HUES64 (cell line): ENCODE measurements at regions not wholly inside any gene's neighbourhood (a gene's known extent, or its start where the extent isn't known, plus 50 kb on each side); places are given as distances from the start of the nearest gene placed in this dataset.

Experiments used
- H3K27ac ChIP-seq: 2 replicates; pipeline ENCODE4 v1.7.0; 2013; ENCODE audit warnings: low read depth, low read length, inconsistent platforms
- H3K27me3 ChIP-seq: 2 replicates; pipeline ENCODE4 v1.6.1; 2013; ENCODE audit warnings: mild to moderate bottlenecking, low read length; ENCODE audit not compliant: insufficient read depth
- H3K36me3 ChIP-seq: 2 replicates; pipeline ENCODE4 v1.6.1; 2013; ENCODE audit warnings: mild to moderate bottlenecking, low read length; ENCODE audit not compliant: insufficient read depth
- H3K4me1 ChIP-seq: 2 replicates; pipeline ENCODE4 v1.6.1; 2013; ENCODE audit warnings: mild to moderate bottlenecking, low read length, moderate library complexity; ENCODE audit not compliant: insufficient read depth
- H3K4me3 ChIP-seq: 2 replicates; pipeline ENCODE4 v1.5.1; 2013; ENCODE audit warnings: mild to moderate bottlenecking, low read length, moderate library complexity
- H3K9ac ChIP-seq: 2 replicates; pipeline ENCODE4 v1.6.1; 2013; ENCODE audit warnings: mild to moderate bottlenecking, low read depth, low read length
- H3K9me3 ChIP-seq: 2 replicates; pipeline ENCODE4 v1.6.1; 2013; ENCODE audit warnings: low read depth, low read length; ENCODE audit not compliant: insufficient read depth
- WGBS: fragments of 150-250, 120-280 bp; methylation state at CpG from one replicate; pipeline ENCODE4 v1.1.7; 2013; ENCODE audit warnings: missing lambda C conversion rate; 5-methylcytosine and 5-hydroxymethylcytosine counted together

- no peak overlapping the region for H3K9ac ChIP-seq
- 100% methylated on average over 1 of the region's 2 CpGs for WGBS
- H3K4me1 ChIP-seq, result no peaks in the 10 kb centered on the region; the same call in 1 of the 2 replicates
- no peak overlapping the region for H3K4me3 ChIP-seq
- H3K27me3 ChIP-seq, result no peaks in the 10 kb centered on the region
- H3K27ac ChIP-seq, result no peak overlapping the region
- H3K36me3 ChIP-seq, result no peaks in the 10 kb centered on the region
- no peaks in the 10 kb centered on the region for H3K9me3 ChIP-seq
These were observed 406.6 kb upstream of the PPP2R3A start for GRCh38 chr3:135558906-135559305.

GRCh38 chr3:135559802-135560201 lies 405.7 kb upstream of the PPP2R3A start:
- 95% methylated on average over 5 of the region's 5 CpGs for WGBS
- no peak overlapping the region for H3K9ac ChIP-seq
- H3K27me3 ChIP-seq, result no peaks in the 10 kb centered on the region
- no peaks in the 10 kb centered on the region; the same call in 1 of the 2 replicates for H3K4me1 ChIP-seq
- no peaks in the 10 kb centered on the region for H3K36me3 ChIP-seq
- no peaks in the 10 kb centered on the region for H3K9me3 ChIP-seq
- H3K4me3 ChIP-seq, result no peak overlapping the region
- no peak overlapping the region for H3K27ac ChIP-seq

GRCh38 chr3:135560847-135561246 lies 404.7 kb upstream of the PPP2R3A start:
- Histone ChIP-seq H3K9ac (no peak overlapping the region), H3K27ac (no peak overlapping the region), H3K4me3 (no peak overlapping the region), H3K4me1 (no peaks in the 10 kb centered on the region; the same call in 1 of the 2 replicates), H3K9me3 (no peaks in the 10 kb centered on the region), H3K27me3 (no peaks in the 10 kb centered on the region), H3K36me3 (no peaks in the 10 kb centered on the region)
- WGBS, result 92% methylated on average over 4 of the region's 4 CpGs

- no peaks in the 10 kb centered on the region for H3K9me3 ChIP-seq
- WGBS, result 87% methylated on average over 4 of the region's 4 CpGs
These were observed 400.8 kb upstream of the PPP2R3A start for GRCh38 chr3:135564696-135565095.

GRCh38 chr3:135565546-135565945 lies 400.0 kb upstream of the PPP2R3A start:
- Histone ChIP-seq H3K36me3 (no peaks in the 10 kb centered on the region), H3K4me1 (no peaks in the 10 kb centered on the region; the same call in 1 of the 2 replicates), H3K4me3 (no peak overlapping the region), H3K9me3 (no peaks in the 10 kb centered on the region), H3K9ac (no peak overlapping the region), H3K27me3 (no peaks in the 10 kb centered on the region), H3K27ac (no peak overlapping the region)
- 76% methylated on average over 5 of the region's 5 CpGs for WGBS

More at GRCh38 chr3:135564696-135565095, 400.8 kb upstream of the PPP2R3A start:
- Histone ChIP-seq H3K36me3 (no peaks in the 10 kb centered on the region), H3K27me3 (no peaks in the 10 kb centered on the region), H3K4me1 (no peaks in the 10 kb centered on the region; the same call in 1 of the 2 replicates), H3K27ac (no peak overlapping the region), H3K9ac (no peak overlapping the region), H3K4me3 (no peak overlapping the region)

GRCh38 chr3:135567223-135567622 lies 398.3 kb upstream of the PPP2R3A start:
- no peak overlapping the region for H3K4me3 ChIP-seq
- H3K27ac ChIP-seq, result no peak overlapping the region
- H3K9ac ChIP-seq, result no peak overlapping the region
- WGBS, result 91% methylated on average over 7 of the region's 7 CpGs
- no peaks in the 10 kb centered on the region for H3K9me3 ChIP-seq
- no peaks in the 10 kb centered on the region for H3K36me3 ChIP-seq
- no peaks in the 10 kb centered on the region; the same call in 1 of the 2 replicates for H3K4me1 ChIP-seq
- H3K27me3 ChIP-seq, result no peaks in the 10 kb centered on the region

- WGBS, result 80% methylated on average over 7 of the region's 7 CpGs
- Histone ChIP-seq H3K9me3 (peaks cover 5% of the 10 kb centered on the region; the same call in 1 of the 2 replicates), H3K9ac (no peak overlapping the region), H3K4me3 (no peak overlapping the region), H3K36me3 (no peaks in the 10 kb centered on the region), H3K27me3 (no peaks in the 10 kb centered on the region), H3K27ac (no peak overlapping the region), H3K4me1 (no peaks in the 10 kb centered on the region)
These were observed 388.8 kb upstream of the PPP2R3A start for GRCh38 chr3:135576751-135577150.

- Histone ChIP-seq H3K36me3 (no peaks in the 10 kb centered on the region), H3K27me3 (no peaks in the 10 kb centered on the region), H3K9me3 (peaks cover 11% of the 10 kb centered on the region; the same call in 1 of the 2 replicates), H3K9ac (no peak overlapping the region), H3K4me1 (peaks cover 4% of the 10 kb centered on the region; the same call in 1 of the 2 replicates), H3K4me3 (no peak overlapping the region), H3K27ac (no peak overlapping the region)
These were observed 383.7 kb upstream of the PPP2R3A start for GRCh38 chr3:135581806-135582205.

GRCh38 chr3:135582800-135583199 lies 382.7 kb upstream of the PPP2R3A start:
- H3K9me3 ChIP-seq, result peaks cover 11% of the 10 kb centered on the region; the same call in 1 of the 2 replicates
- WGBS, result 51% methylated on average over 3 of the region's 3 CpGs
- H3K4me1 ChIP-seq, result peaks cover 4% of the 10 kb centered on the region; the same call in 1 of the 2 replicates
- H3K27ac ChIP-seq, result no peak overlapping the region
- H3K9ac ChIP-seq, result no peak overlapping the region
- no peaks in the 10 kb centered on the region for H3K27me3 ChIP-seq
- no peaks in the 10 kb centered on the region for H3K36me3 ChIP-seq
- no peak overlapping the region for H3K4me3 ChIP-seq

- H3K36me3 ChIP-seq, result no peaks in the 10 kb centered on the region
- 80% methylated on average over 1 of the region's 2 CpGs for WGBS
These were observed 369.0 kb upstream of the PPP2R3A start for GRCh38 chr3:135596563-135596962.

GRCh38 chr3:135597855-135598254 lies 367.7 kb upstream of the PPP2R3A start:
- H3K27ac ChIP-seq, result no peak overlapping the region
- WGBS, result 95% methylated on average over 2 of the region's 2 CpGs

More at GRCh38 chr3:135596563-135596962, 369.0 kb upstream of the PPP2R3A start:
- H3K4me3 ChIP-seq, result no peak overlapping the region
- no peaks in the 10 kb centered on the region for H3K9me3 ChIP-seq
- H3K4me1 ChIP-seq, result peaks cover 17% of the 10 kb centered on the region
- no peaks in the 10 kb centered on the region for H3K27me3 ChIP-seq
- no peak overlapping the region for H3K9ac ChIP-seq
- H3K27ac ChIP-seq, result no peak overlapping the region

GRCh38 chr3:135598597-135598996 lies 366.9 kb upstream of the PPP2R3A start:
- WGBS, result 78% methylated on average over 2 of the region's 2 CpGs
- Histone ChIP-seq H3K9me3 (peaks cover 4% of the 10 kb centered on the region; the same call in 1 of the 2 replicates), H3K4me1 (peaks cover 17% of the 10 kb centered on the region), H3K9ac (no peak overlapping the region), H3K4me3 (no peak overlapping the region), H3K36me3 (no peaks in the 10 kb centered on the region), H3K27me3 (no peaks in the 10 kb centered on the region), H3K27ac (no peak overlapping the region)

More at GRCh38 chr3:135597855-135598254, 367.7 kb upstream of the PPP2R3A start:
- no peak overlapping the region for H3K4me3 ChIP-seq
- H3K36me3 ChIP-seq, result no peaks in the 10 kb centered on the region
- peaks cover 17% of the 10 kb centered on the region for H3K4me1 ChIP-seq
- H3K9ac ChIP-seq, result no peak overlapping the region
- H3K9me3 ChIP-seq, result no peaks in the 10 kb centered on the region
- no peaks in the 10 kb centered on the region for H3K27me3 ChIP-seq
